ENCODE measurements at regions not wholly inside any gene's neighbourhood (a gene's known extent, or its start where the extent isn't known, plus 50 kb on each side); places are given as distances from the start of the nearest gene placed in this dataset.

DNA sequence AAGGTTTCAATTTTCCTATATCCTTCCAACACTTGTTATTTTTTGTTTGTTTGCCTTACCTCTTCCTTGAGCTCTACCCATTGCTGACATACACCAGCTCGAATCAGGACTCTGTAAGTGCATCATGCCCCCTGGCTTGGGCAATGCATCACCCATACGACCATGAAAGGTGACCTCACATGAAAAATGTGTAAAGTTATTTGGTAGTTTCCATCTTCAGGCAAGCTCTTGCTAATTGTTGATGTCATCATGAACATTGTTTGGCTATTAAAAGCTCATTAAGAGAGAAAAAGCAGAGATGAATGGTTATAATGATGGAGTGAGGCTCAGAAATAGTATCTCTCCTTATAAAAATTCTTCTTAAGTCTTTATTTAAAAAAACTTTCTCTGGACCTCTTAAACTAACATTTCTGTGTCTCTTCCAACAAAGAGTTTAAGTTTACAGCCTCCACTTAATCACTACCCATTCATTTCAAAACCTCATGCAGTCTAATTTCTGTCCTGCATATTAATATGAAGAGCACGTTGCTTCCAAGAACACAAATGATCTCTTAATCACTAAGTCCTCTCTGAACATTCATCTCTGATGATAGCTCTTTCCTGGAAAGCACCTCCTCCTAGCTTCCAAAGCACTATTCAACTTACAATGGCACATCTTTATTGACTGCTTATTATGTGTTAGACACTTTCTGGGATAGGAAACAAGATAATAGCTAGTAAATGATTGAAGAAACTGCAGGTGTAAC, 236.3 kb downstream of the NFKBIZ start:
- no peak for TF ChIP-seq ARNTL (CRISPR knock-in tag; IDR thresholded peaks at IDR 0.05; ENCODE audit: borderline replicate concordance, low read depth)
- no peak for TF ChIP-seq ZNF8 (CRISPR knock-in tag; IDR thresholded peaks at IDR 0.05)
- TF ChIP-seq, protein P1, sequence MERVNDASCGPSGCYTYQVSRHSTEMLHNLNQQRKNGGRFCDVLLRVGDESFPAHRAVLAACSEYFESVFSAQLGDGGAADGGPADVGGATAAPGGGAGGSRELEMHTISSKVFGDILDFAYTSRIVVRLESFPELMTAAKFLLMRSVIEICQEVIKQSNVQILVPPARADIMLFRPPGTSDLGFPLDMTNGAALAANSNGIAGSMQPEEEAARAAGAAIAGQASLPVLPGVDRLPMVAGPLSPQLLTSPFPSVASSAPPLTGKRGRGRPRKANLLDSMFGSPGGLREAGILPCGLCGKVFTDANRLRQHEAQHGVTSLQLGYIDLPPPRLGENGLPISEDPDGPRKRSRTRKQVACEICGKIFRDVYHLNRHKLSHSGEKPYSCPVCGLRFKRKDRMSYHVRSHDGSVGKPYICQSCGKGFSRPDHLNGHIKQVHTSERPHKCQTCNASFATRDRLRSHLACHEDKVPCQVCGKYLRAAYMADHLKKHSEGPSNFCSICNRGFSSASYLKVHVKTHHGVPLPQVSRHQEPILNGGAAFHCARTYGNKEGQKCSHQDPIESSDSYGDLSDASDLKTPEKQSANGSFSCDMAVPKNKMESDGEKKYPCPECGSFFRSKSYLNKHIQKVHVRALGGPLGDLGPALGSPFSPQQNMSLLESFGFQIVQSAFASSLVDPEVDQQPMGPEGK (CRISPR knock-in tag; IDR thresholded peaks at IDR 0.05; ENCODE audit: borderline replicate concordance): no peak
- no peak for TF ChIP-seq PPARA (CRISPR knock-in tag; IDR thresholded peaks at IDR 0.05; ENCODE audit: borderline replicate concordance)
- no peak for TF ChIP-seq CSDC2 (CRISPR knock-in tag; IDR thresholded peaks at IDR 0.05)
- TF ChIP-seq ZNF565 (CRISPR knock-in tag; conservative IDR thresholded peaks at IDR 0.05; ENCODE audit: low read depth): no peak
- no peak for TF ChIP-seq ZNF70 (CRISPR knock-in tag; IDR thresholded peaks at IDR 0.05)
- TF ChIP-seq ESRRG (CRISPR knock-in tag; IDR thresholded peaks at IDR 0.05): no peak
- TF ChIP-seq, protein P2, sequence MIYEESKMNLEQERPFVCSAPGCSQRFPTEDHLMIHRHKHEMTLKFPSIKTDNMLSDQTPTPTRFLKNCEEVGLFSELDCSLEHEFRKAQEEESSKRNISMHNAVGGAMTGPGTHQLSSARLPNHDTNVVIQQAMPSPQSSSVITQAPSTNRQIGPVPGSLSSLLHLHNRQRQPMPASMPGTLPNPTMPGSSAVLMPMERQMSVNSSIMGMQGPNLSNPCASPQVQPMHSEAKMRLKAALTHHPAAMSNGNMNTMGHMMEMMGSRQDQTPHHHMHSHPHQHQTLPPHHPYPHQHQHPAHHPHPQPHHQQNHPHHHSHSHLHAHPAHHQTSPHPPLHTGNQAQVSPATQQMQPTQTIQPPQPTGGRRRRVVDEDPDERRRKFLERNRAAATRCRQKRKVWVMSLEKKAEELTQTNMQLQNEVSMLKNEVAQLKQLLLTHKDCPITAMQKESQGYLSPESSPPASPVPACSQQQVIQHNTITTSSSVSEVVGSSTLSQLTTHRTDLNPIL (CRISPR knock-in tag; IDR thresholded peaks at IDR 0.05; ENCODE audit: low read depth): no peak
- no peak for TF ChIP-seq TCF4 (CRISPR knock-in tag; IDR thresholded peaks at IDR 0.05; ENCODE audit: borderline replicate concordance)
